IMR-90 (cell line): ENCODE measurements at regions not wholly inside any gene's neighbourhood (a gene's known extent, or its start where the extent isn't known, plus 50 kb on each side); places are given as distances from the start of the nearest gene placed in this dataset.
A peak's percentile ranks its signal among the peaks of the same experiment; 100 is the strongest.

Source experiments
- ATAC-seq: fragments of 200-7000 bp; cut with Tn5 transposase; 2 replicates; pipeline ENCODE4 v1.9.1; 2020; ENCODE audit warnings: low read depth, mild to moderate bottlenecking, moderate library complexity
- BruUV-seq: library from RNA; stranded (reverse); fragments of 400-500 nt; replicated peaks from 2 replicates; lab custom pipeline; 2021; lab: Mats Ljungman, UMichigan
- CTCF ChIA-PET: fragments of 300-600 bp; formaldehyde crosslinking; extraction: SDS; loops from one replicate; lab custom pipeline; 2021; ENCODE audit warnings: antibody characterized with exemption; lab: Yijun Ruan, JAX
- POLR2A ChIA-PET: fragments of 300-600 bp; sonication (Branson Sonifier 250); formaldehyde crosslinking; loops from one replicate; lab custom pipeline; 2022; ENCODE audit warnings: antibody characterized with exemption; ENCODE audit not compliant: unreplicated experiment; lab: Charles Lee
- DNase-seq: peaks from one replicate; pipeline ENCODE4 v3.0.0; 2013
- H2AFZ ChIP-seq: replicated peaks from 2 replicates; pipeline ENCODE3; 2013; ENCODE audit warnings: low read length, mild to moderate bottlenecking; ENCODE audit not compliant: poor library complexity
- H2AK5ac ChIP-seq: 2 replicates; pipeline ENCODE4 v1.6.1; 2013; ENCODE audit warnings: low read depth, low read length, inconsistent platforms
- H2AK9ac ChIP-seq: replicated peaks from 2 replicates; pipeline ENCODE3; 2013; ENCODE audit warnings: mild to moderate bottlenecking, low read depth, low read length, moderate library complexity; ENCODE audit not compliant: poor library complexity
- H2BK120ac ChIP-seq: 2 replicates; pipeline ENCODE4 v1.6.1; 2013; ENCODE audit warnings: low read depth, low read length, inconsistent platforms
- H2BK15ac ChIP-seq: 3 replicates; pipeline ENCODE4 v1.6.1; 2013; ENCODE audit warnings: low read depth, low read length, inconsistent platforms
- H2BK20ac ChIP-seq: 2 replicates; pipeline ENCODE4 v1.6.1; 2013; ENCODE audit warnings: low read depth, mild to moderate bottlenecking, inconsistent platforms, low read length, moderate library complexity
- H2BK5ac ChIP-seq: 2 replicates; pipeline ENCODE4 v1.6.1; 2013; ENCODE audit warnings: mild to moderate bottlenecking, low read depth, low read length, inconsistent platforms; ENCODE audit not compliant: poor library complexity, severe bottlenecking
- H3K14ac ChIP-seq: replicated peaks from 2 replicates; pipeline ENCODE4 v1.6.1; 2013; ENCODE audit warnings: low read depth, low read length, inconsistent platforms
- H3K18ac ChIP-seq: 2 replicates; pipeline ENCODE4 v1.6.1; 2013; ENCODE audit warnings: low read depth, low read length, control low read depth
- H3K23ac ChIP-seq: 2 replicates; pipeline ENCODE4 v1.6.1; 2013; ENCODE audit warnings: low read depth, low read length, inconsistent platforms
- H3K27ac ChIP-seq: 2 replicates; pipeline ENCODE4 v1.5.1; 2013; ENCODE audit warnings: mild to moderate bottlenecking, control low read depth, low read length; ENCODE audit not compliant: insufficient read depth
- H3K27me3 ChIP-seq: 2 replicates; pipeline ENCODE4 v1.6.1; 2013; ENCODE audit warnings: low read length; ENCODE audit not compliant: control insufficient read depth, insufficient read depth
- H3K36me3 ChIP-seq: 2 replicates; pipeline ENCODE4 v1.6.1; 2013; ENCODE audit warnings: low read length, mixed read lengths; ENCODE audit not compliant: control insufficient read depth, insufficient read depth
- H3K4ac ChIP-seq: 2 replicates; pipeline ENCODE4 v1.6.1; 2013; ENCODE audit warnings: low read depth, low read length, inconsistent platforms
- H3K4me1 ChIP-seq: 2 replicates; pipeline ENCODE4 v1.6.1; 2013; ENCODE audit warnings: low read length, mixed read lengths; ENCODE audit not compliant: control insufficient read depth, insufficient read depth
- H3K4me2 ChIP-seq: 2 replicates; pipeline ENCODE4 v1.6.1; 2013; ENCODE audit warnings: low read depth, mild to moderate bottlenecking, control low read depth, low read length, moderate library complexity
- H3K4me3 ChIP-seq: 2 replicates; pipeline ENCODE4 v1.5.1; 2013; ENCODE audit warnings: low read depth, mild to moderate bottlenecking, control low read depth, low read length, moderate library complexity; ENCODE audit not compliant: insufficient read depth
- H3K56ac ChIP-seq: 2 replicates; pipeline ENCODE4 v1.6.1; 2013; ENCODE audit warnings: low read length, inconsistent platforms; ENCODE audit not compliant: insufficient read depth; ENCODE audit errors: extremely low read depth
- H3K79me1 ChIP-seq, 2 experiments: 2 replicates each; pipeline ENCODE4 v1.6.1; 2013; ENCODE audit warnings: low read length in 2 of 2, inconsistent platforms in 1 of 2, low read depth in 1 of 2
- H3K9ac ChIP-seq: 2 replicates; pipeline ENCODE4 v1.6.1; 2013; ENCODE audit warnings: low read depth, low read length, control low read depth
- H3K9me1 ChIP-seq: 2 replicates; pipeline ENCODE4 v1.6.1; 2013; ENCODE audit warnings: low read length, inconsistent platforms; ENCODE audit not compliant: insufficient read depth
- H3K9me3 ChIP-seq: 2 replicates; pipeline ENCODE4 v1.6.1; 2013; ENCODE audit warnings: low read length; ENCODE audit not compliant: control insufficient read depth, insufficient read depth
- H4K20me1 ChIP-seq: 2 replicates; pipeline ENCODE4 v1.6.1; 2013; ENCODE audit warnings: low read length, inconsistent platforms; ENCODE audit not compliant: insufficient read depth
- H4K5ac ChIP-seq: 2 replicates; pipeline ENCODE4 v1.6.1; 2013; ENCODE audit warnings: mild to moderate bottlenecking, low read depth, low read length, control low read depth
- H4K8ac ChIP-seq, 2 experiments: 2 replicates each; pipeline ENCODE4 v1.6.1; 2013; ENCODE audit warnings: low read depth in 2 of 2, low read length in 2 of 2, control low read depth in 1 of 2, inconsistent platforms in 1 of 2
- H4K91ac ChIP-seq: 2 replicates; pipeline ENCODE4 v1.6.1; 2013; ENCODE audit warnings: low read depth, low read length, inconsistent platforms; ENCODE audit not compliant: insufficient read depth
- BHLHE40 ChIP-seq: fragments of 150-350 bp; IDR thresholded peaks from 2 replicates; pipeline ENCODE4 v1.6.1; 2016; ENCODE audit warnings: mild to moderate bottlenecking, low read depth, low read length
- CEBPB ChIP-seq: IDR thresholded peaks from 2 replicates; pipeline ENCODE4 v1.6.1; 2012; ENCODE audit warnings: low read depth, low read length, improper control_type of control experiment
- CHD1 ChIP-seq: IDR thresholded peaks from 2 replicates; pipeline ENCODE4 v1.6.1; 2012; ENCODE audit warnings: low read depth, low read length, improper control_type of control experiment
- FOS ChIP-seq: fragments of 150-350 bp; IDR thresholded peaks from 2 replicates; pipeline ENCODE4 v1.6.1; 2016; ENCODE audit warnings: low read depth, low read length
- MAFK ChIP-seq: IDR thresholded peaks from 2 replicates; pipeline ENCODE4 v1.6.1; 2012; ENCODE audit warnings: low read depth, low read length, improper control_type of control experiment
- MAZ ChIP-seq: IDR thresholded peaks from 2 replicates; pipeline ENCODE4 v1.6.1; 2012; ENCODE audit warnings: low read depth, mild to moderate bottlenecking, low read length, improper control_type of control experiment, moderate library complexity, borderline replicate concordance
- MXI1 ChIP-seq: IDR thresholded peaks from 2 replicates; pipeline ENCODE4 v1.6.1; 2012; ENCODE audit warnings: low read depth, mild to moderate bottlenecking, low read length, moderate library complexity, borderline replicate concordance
- NFE2L2 ChIP-seq: fragments of 150-350 bp; IDR thresholded peaks from 2 replicates; pipeline ENCODE4 v1.6.1; 2016; ENCODE audit warnings: low read depth, mild to moderate bottlenecking, low read length
- POLR2A ChIP-seq: IDR thresholded peaks from 2 replicates; pipeline ENCODE4 v1.6.1; 2012; ENCODE audit warnings: mild to moderate bottlenecking, low read depth, low read length
- RAD21 ChIP-seq: IDR thresholded peaks from 2 replicates; pipeline ENCODE4 v1.6.1; 2012; ENCODE audit warnings: low read length, improper control_type of control experiment
- RCOR1 ChIP-seq: IDR thresholded peaks from 2 replicates; pipeline ENCODE4 v1.6.1; 2012; ENCODE audit warnings: mild to moderate bottlenecking, low read length, improper control_type of control experiment; ENCODE audit not compliant: insufficient replicate concordance
- RFX5 ChIP-seq: IDR thresholded peaks from 2 replicates; pipeline ENCODE4 v1.8.0; 2012; ENCODE audit warnings: low read depth, mild to moderate bottlenecking, low read length, moderate library complexity
- SMC3 ChIP-seq: fragments of 150-350 bp; IDR thresholded peaks from 2 replicates; pipeline ENCODE4 v1.6.1; 2016; ENCODE audit warnings: low read depth, mild to moderate bottlenecking, antibody characterized with exemption, low read length, moderate library complexity
- WGBS, 2 experiments: methylation state at CpG; one replicate each; pipeline versions ENCODE4 v1.1.5 to v1.1.7; 2013; ENCODE audit warnings: missing lambda C conversion rate in 2 of 2; ENCODE audit not compliant: insufficient read length in 1 of 2; ENCODE audit errors: extremely low coverage in 2 of 2; 5-methylcytosine and 5-hydroxymethylcytosine counted together
- dilution Hi-C: fragments of 300-500 bp; cut with HindIII; formaldehyde crosslinking; loops from one replicate; pipeline ENCODE4 v1.14.3; 2018; ENCODE audit warnings: low sequenced_read_pairs; ENCODE audit not compliant: unreplicated experiment
- in situ Hi-C: fragments of 300-500 bp; cut with MboI; formaldehyde crosslinking; loops from 3 replicates; pipeline ENCODE4 v1.14.3; 2019; ENCODE audit warnings: low sequenced_read_pairs, inconsistent platforms, mixed read lengths
- intact Hi-C: fragments of 100-400 bp; cut with micrococcal nuclease; formaldehyde crosslinking; loops from 2 replicates; pipeline ENCODE4 v1.10.0; 2022
- TF ChIP-seq, protein P1 (sequence below): conservative IDR thresholded peaks from 2 replicates; pipeline ENCODE4 v1.5.1; 2012; ENCODE audit warnings: mild to moderate bottlenecking, low read depth, low read length, improper control_type of control experiment
- TF ChIP-seq, protein P2 (sequence below): fragments of 150-350 bp; IDR thresholded peaks from 2 replicates; pipeline ENCODE4 v1.6.1; 2017; ENCODE audit warnings: mild to moderate bottlenecking, antibody characterized with exemption, low read length, low read depth
- TF ChIP-seq, protein P3 (sequence below): fragments of 150-350 bp; IDR thresholded peaks from 2 replicates; pipeline ENCODE4 v1.6.1; 2016; ENCODE audit warnings: low read depth, mild to moderate bottlenecking, low read length, moderate library complexity, borderline replicate concordance

DNA sequence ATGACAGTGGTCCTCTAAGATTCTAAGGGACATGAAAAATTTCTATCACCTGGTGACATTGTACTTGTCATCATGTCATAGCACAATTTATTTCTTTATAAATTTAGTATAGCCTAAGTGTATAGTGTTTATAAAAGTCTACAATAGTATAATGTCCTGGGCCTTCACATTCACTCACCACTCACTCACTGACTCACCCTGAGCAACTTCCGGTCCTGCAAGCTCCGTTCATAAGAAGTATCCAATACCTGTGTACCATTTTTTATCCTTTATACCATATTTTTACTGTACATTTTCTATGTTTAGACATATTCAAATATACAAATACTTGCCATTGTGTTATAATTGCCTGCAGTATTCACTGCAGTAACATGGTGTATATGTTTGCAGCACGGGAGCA is 72.8 kb upstream of the DSEL start:
- no TSS peak for BruUV-seq
- POLR2A ChIA-PET: no interaction called here

More for the DNA sequence above, 72.8 kb upstream of the DSEL start:
- Histone ChIP-seq H2AFZ (no peak overlapping the region), H3K79me1 (no peaks in the 10 kb centered on the region), H2BK5ac (no peak overlapping the region), H2BK120ac (no peak overlapping the region), H3K36me3 (no peaks in the 10 kb centered on the region), H2BK15ac (no peak overlapping the region), H3K4ac (no peak overlapping the region), H3K27me3 (no peaks in the 10 kb centered on the region), H3K56ac (no peak overlapping the region), H3K9ac (no peak overlapping the region), H2AK5ac (no peak overlapping the region), H3K9me1 (no peaks in the 10 kb centered on the region), H2AK9ac (no peak overlapping the region), H3K14ac (0 out of 2 replicates have a peak overlapping the region, but pooled peaks have one; percentile 45), H3K9me3 (no peaks in the 10 kb centered on the region), H3K23ac (no peak overlapping the region), H2BK20ac (no peak overlapping the region), H3K27ac (no peak overlapping the region), H3K18ac (no peak overlapping the region), H3K4me2 (no peak overlapping the region), H4K8ac (no peak overlapping the region), H4K5ac (no peak overlapping the region), H4K91ac (no peak overlapping the region), H3K4me1 (no peaks in the 10 kb centered on the region), H4K20me1 (no peaks in the 10 kb centered on the region), H3K4me3 (no peak overlapping the region)
- in situ Hi-C loops (no loop called here), dilution Hi-C loops (no loop called here), intact Hi-C loops (no loop called here)
- TF ChIP-seq MAZ (no peak), SMC3 (no peak), BHLHE40 (no peak), MAFK (no peak), RFX5 (no peak), NFE2L2 (no peak), CHD1 (no peak), CEBPB (no peak), POLR2A (no peak), MXI1 (no peak), RCOR1 (no peak), FOS (no peak), RAD21 (no peak)
- TF ChIP-seq, protein P1, sequence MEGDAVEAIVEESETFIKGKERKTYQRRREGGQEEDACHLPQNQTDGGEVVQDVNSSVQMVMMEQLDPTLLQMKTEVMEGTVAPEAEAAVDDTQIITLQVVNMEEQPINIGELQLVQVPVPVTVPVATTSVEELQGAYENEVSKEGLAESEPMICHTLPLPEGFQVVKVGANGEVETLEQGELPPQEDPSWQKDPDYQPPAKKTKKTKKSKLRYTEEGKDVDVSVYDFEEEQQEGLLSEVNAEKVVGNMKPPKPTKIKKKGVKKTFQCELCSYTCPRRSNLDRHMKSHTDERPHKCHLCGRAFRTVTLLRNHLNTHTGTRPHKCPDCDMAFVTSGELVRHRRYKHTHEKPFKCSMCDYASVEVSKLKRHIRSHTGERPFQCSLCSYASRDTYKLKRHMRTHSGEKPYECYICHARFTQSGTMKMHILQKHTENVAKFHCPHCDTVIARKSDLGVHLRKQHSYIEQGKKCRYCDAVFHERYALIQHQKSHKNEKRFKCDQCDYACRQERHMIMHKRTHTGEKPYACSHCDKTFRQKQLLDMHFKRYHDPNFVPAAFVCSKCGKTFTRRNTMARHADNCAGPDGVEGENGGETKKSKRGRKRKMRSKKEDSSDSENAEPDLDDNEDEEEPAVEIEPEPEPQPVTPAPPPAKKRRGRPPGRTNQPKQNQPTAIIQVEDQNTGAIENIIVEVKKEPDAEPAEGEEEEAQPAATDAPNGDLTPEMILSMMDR: no peak
- TF ChIP-seq, protein P2, sequence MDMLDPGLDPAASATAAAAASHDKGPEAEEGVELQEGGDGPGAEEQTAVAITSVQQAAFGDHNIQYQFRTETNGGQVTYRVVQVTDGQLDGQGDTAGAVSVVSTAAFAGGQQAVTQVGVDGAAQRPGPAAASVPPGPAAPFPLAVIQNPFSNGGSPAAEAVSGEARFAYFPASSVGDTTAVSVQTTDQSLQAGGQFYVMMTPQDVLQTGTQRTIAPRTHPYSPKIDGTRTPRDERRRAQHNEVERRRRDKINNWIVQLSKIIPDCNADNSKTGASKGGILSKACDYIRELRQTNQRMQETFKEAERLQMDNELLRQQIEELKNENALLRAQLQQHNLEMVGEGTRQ: no peak
- TF ChIP-seq, protein P3, sequence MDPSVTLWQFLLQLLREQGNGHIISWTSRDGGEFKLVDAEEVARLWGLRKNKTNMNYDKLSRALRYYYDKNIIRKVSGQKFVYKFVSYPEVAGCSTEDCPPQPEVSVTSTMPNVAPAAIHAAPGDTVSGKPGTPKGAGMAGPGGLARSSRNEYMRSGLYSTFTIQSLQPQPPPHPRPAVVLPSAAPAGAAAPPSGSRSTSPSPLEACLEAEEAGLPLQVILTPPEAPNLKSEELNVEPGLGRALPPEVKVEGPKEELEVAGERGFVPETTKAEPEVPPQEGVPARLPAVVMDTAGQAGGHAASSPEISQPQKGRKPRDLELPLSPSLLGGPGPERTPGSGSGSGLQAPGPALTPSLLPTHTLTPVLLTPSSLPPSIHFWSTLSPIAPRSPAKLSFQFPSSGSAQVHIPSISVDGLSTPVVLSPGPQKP: no peak
- CTCF ChIA-PET: no interaction called here
- ATAC-seq (no peak), DNase-seq (peak; percentile 53)
- no CpG with 5 or more reads among the region's 3 CpGs for whole genome bisulfite sequencing, 2 experiments
